B cell (primary cell): ENCODE measurements at regions not wholly inside any gene's neighbourhood (a gene's known extent, or its start where the extent isn't known, plus 50 kb on each side); places are given as distances from the start of the nearest gene placed in this dataset.

Source experiments
- EZH2 ChIP-seq: IDR thresholded peaks from 2 replicates; pipeline ENCODE4 v1.6.1; 2012; ENCODE audit warnings: borderline replicate concordance, low read depth, mild to moderate bottlenecking, moderate library complexity, low read length; ENCODE audit not compliant: insufficient read depth, poor library complexity, severe bottlenecking
- TF ChIP-seq, protein P1 (sequence below): fragments of 200-600 bp; IDR thresholded peaks from one replicate; pipeline ENCODE4 v1.8.0; 2022; ENCODE audit warnings: antibody characterized with exemption, mild to moderate bottlenecking

GRCh38 chr16:13630374-13630773, 289.6 kb upstream of the ERCC4 start:
- TF ChIP-seq, protein P1, sequence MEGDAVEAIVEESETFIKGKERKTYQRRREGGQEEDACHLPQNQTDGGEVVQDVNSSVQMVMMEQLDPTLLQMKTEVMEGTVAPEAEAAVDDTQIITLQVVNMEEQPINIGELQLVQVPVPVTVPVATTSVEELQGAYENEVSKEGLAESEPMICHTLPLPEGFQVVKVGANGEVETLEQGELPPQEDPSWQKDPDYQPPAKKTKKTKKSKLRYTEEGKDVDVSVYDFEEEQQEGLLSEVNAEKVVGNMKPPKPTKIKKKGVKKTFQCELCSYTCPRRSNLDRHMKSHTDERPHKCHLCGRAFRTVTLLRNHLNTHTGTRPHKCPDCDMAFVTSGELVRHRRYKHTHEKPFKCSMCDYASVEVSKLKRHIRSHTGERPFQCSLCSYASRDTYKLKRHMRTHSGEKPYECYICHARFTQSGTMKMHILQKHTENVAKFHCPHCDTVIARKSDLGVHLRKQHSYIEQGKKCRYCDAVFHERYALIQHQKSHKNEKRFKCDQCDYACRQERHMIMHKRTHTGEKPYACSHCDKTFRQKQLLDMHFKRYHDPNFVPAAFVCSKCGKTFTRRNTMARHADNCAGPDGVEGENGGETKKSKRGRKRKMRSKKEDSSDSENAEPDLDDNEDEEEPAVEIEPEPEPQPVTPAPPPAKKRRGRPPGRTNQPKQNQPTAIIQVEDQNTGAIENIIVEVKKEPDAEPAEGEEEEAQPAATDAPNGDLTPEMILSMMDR = no peak
- no peak for TF ChIP-seq EZH2
